T-cell (primary cell): ENCODE measurements at regions not wholly inside any gene's neighbourhood (a gene's known extent, or its start where the extent isn't known, plus 50 kb on each side); places are given as distances from the start of the nearest gene placed in this dataset.

Source experiments
- ATAC-seq, 4 experiments: fragments of 200-7000 bp in 3 of 4; fragments of 150-1000 bp in 1 of 4; cut with Tn5 transposase; replicated peaks in 1 of 4; 1 replicate in 3 of 4; 2 replicates in 1 of 4; pipeline ENCODE4 v1.10.0; 2021; ENCODE audit warnings: moderate library complexity in 3 of 4, mild to moderate bottlenecking in 2 of 4, moderate number of reproducible peaks in 1 of 4
- CTCF ChIA-PET, 2 donors: fragments of 300-600 bp; sonication (Branson Sonifier 250); formaldehyde crosslinking; loops; one replicate each; lab custom pipeline; 2022; ENCODE audit warnings: antibody characterized with exemption in 2 of 2; lab: Charles Lee
- POLR2A ChIA-PET, 2 donors: fragments of 300-600 bp; sonication (Branson Sonifier 250); formaldehyde crosslinking; loops; one replicate each; lab custom pipeline; 2022; ENCODE audit warnings: antibody characterized with exemption in 2 of 2; lab: Charles Lee
- DNase-seq, 35 experiments: peaks; one replicate each; pipeline versions ENCODE4 v3.0.0 to v3.0.0-alpha.2; 2013 to 2023
- H3K27ac ChIP-seq: one replicate; pipeline ENCODE4 v1.5.1; 2013; ENCODE audit warnings: low read length
- H3K27me3 ChIP-seq, 2 experiments: replicated peaks in 1 of 2; 1 replicate in 1 of 2; 2 replicates in 1 of 2; pipeline versions ENCODE4 v1.6.1 to v1.7.0; 2013; ENCODE audit warnings: low read length in 1 of 2, mixed read lengths in 1 of 2; ENCODE audit not compliant: control insufficient read depth in 2 of 2, insufficient read depth in 2 of 2; ENCODE audit errors: extremely low read depth in 1 of 2
- H3K36me3 ChIP-seq, 2 donors: 1 replicate in 1 of 2; 2 replicates in 1 of 2; pipeline versions ENCODE4 v1.6.1 to v1.7.0; 2013; ENCODE audit warnings: low read length in 1 of 2; ENCODE audit not compliant: control insufficient read depth in 2 of 2, insufficient read depth in 1 of 2; ENCODE audit errors: extremely low read depth in 1 of 2
- H3K4me1 ChIP-seq, 2 experiments: 1 replicate in 1 of 2; 2 replicates in 1 of 2; pipeline versions ENCODE4 v1.6.1 to v1.7.0; 2013; ENCODE audit warnings: low read length in 2 of 2, mixed read lengths in 1 of 2; ENCODE audit not compliant: insufficient read depth in 2 of 2, control insufficient read depth in 1 of 2; ENCODE audit errors: extremely low read depth in 1 of 2
- H3K4me3 ChIP-seq, 2 donors: 1 replicate in 1 of 2; 2 replicates in 1 of 2; pipeline versions ENCODE4 v1.5.1 to v1.7.0; 2013; ENCODE audit warnings: mild to moderate bottlenecking in 2 of 2, low read length in 1 of 2, moderate library complexity in 1 of 2; ENCODE audit not compliant: control insufficient read depth in 1 of 2; ENCODE audit errors: extremely low read depth in 1 of 2
- H3K9me3 ChIP-seq: 2 replicates; pipeline ENCODE4 v1.7.0; 2013
- H3K27ac Mint-ChIP-seq, 2 donors: one replicate each; pipeline ENCODE4 v1.8.0; 2020 to 2021; ENCODE audit warnings: mild to moderate bottlenecking in 2 of 2, mixed read lengths in 2 of 2
- H3K27me3 Mint-ChIP-seq, 2 donors: one replicate each; pipeline ENCODE4 v1.8.0; 2021 to 2022; ENCODE audit warnings: mixed read lengths in 2 of 2
- H3K36me3 Mint-ChIP-seq: one replicate; pipeline ENCODE4 v1.8.0; 2021; ENCODE audit warnings: mixed read lengths
- H3K4me1 Mint-ChIP-seq, 3 donors: one replicate each; pipeline ENCODE4 v1.8.0; 2020 to 2022; ENCODE audit warnings: mixed read lengths in 3 of 3, mild to moderate bottlenecking in 1 of 3
- H3K4me3 Mint-ChIP-seq, 3 donors: one replicate each; pipeline ENCODE4 v1.8.0; 2020 to 2022; ENCODE audit warnings: mild to moderate bottlenecking in 3 of 3, mixed read lengths in 3 of 3, moderate library complexity in 3 of 3
- H3K9me3 Mint-ChIP-seq, 3 donors: one replicate each; pipeline ENCODE4 v1.8.0; 2020 to 2022; ENCODE audit warnings: mixed read lengths in 3 of 3
- WGBS: methylation state at CpG from one replicate; pipeline ENCODE4 v1.1.5; 2013; ENCODE audit warnings: missing lambda C conversion rate; ENCODE audit not compliant: insufficient coverage; 5-methylcytosine and 5-hydroxymethylcytosine counted together

DNA sequence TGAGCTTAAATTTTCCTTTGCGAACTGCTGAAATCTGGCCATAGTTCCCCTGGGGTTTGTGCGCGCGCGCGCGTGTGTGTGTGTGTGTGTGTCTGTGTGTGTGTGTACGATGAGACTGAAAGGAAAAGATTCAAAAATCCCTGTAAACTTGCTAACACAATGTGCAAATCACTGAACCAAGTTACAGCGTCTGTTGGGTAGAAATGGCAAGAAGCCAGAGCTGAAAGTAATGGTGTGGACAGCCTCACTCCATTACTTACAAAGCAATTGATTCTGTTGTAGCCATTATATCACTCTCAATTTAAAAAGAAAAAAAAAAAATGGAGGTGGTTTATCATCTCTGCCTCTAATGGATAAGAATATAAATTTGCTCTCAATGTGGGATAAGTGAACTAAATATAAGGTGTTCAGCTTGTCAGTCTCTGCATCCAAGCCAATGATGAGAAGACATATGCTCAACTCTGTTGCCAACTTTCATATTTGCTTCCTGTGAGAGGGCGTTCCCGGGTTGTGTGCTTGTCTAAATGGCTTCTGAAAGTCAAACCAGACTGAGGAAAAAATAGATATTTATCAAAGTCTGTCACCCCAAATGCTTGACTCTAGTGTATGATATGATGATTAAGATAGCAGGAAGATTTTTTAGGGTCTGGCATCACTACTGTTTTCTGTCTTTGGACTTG, 422.2 kb downstream of the ZNF385D start:
- Mint-ChIP-seq H3K27ac (no peak overlapping the region), H3K4me3 (no peak overlapping the region), H3K9me3 (peaks cover 3 to 13% (median 5%) of the 10 kb centered on the region in 3 donors), H3K4me1 (peaks cover 0 to 11% (median 3%) of the 10 kb centered on the region in 3 donors), H3K36me3 (no peaks in the 10 kb centered on the region), H3K27me3 (no peaks in the 10 kb centered on the region)
- no peak overlapping the region for H3K27ac ChIP-seq
- H3K27me3 ChIP-seq = no peaks in the 10 kb centered on the region
- no peak overlapping the region for H3K4me3 ChIP-seq
- POLR2A ChIA-PET = no interaction called here
- WGBS = 100% methylated on average over 1 of the region's 11 CpGs
- no peaks in the 10 kb centered on the region for H3K9me3 ChIP-seq
- CTCF ChIA-PET = no interaction called here
- no peak for ATAC-seq
- no peak for DNase-seq
- no peaks in the 10 kb centered on the region for H3K36me3 ChIP-seq
- H3K4me1 ChIP-seq = no peaks in the 10 kb centered on the region

DNA sequence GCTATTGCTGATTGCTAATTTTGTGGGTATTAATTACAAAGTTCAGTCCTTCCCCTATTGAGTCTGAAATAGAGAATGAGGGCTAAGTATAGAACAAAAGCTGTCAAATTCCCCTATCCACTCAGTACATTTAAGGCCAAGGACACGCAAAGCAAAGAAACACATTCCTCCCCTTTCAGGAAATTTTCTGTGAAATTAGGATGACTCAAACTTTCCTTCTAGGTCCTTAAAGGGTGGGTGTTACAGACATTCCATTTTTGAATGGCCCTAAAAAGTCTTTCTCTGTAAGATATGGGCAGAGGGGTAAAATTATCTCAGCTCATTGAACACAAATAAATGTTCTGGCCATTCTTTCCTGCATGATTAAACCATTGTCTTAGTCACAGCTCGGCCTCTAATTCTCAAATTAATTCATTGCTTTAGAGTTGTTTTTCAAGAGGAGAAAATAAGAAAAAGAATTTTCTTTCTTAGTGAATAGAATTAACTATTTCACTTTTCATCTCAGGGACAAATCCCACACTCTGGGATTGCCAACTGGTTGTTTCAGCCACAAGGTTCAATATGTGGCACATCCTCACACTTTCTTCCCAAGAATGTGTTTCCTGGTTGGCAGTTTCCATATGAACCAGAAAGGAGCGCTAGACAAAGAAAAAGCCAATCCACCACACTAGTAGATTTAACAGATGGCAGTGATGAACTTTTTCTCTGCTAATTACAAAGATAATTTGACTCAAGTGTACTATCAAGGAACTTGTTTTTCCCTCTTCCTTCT, 424.1 kb downstream of the ZNF385D start:
- H3K27ac Mint-ChIP-seq = no peak overlapping the region
- CTCF ChIA-PET = no interaction called here

DNA sequence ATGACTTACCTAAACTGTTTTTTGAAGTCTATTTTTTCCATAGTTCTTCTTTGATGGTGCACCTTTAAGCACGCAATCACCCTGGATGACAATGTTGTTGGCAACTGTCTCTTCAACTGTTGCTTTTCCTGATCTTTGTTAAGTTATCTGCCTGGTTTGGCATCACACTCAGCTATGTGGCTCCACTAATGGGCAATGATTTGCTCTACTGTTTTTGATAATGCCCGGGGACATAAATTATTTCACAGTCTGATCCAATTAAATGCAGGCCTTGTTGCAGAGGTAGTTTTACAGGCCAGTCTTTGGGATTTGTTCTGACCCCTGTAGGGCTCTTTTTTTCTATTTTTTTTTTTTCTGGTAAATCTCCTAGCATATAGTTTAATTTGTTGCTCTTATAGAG, 436.3 kb downstream of the ZNF385D start:
- no peaks in the 10 kb centered on the region for H3K36me3 ChIP-seq
- Mint-ChIP-seq H3K4me1 (no peaks in the 10 kb centered on the region), H3K9me3 (peaks cover 12 to 16% (median 13%) of the 10 kb centered on the region in 3 donors), H3K27me3 (no peaks in the 10 kb centered on the region), H3K4me3 (no peak overlapping the region), H3K27ac (no peak overlapping the region), H3K36me3 (no peaks in the 10 kb centered on the region)
- no peak for ATAC-seq
- H3K4me3 ChIP-seq = no peak overlapping the region
- ChIA-PET CTCF (no interaction called here), POLR2A (interaction anchor here in 1 of 2 donors (0.7 kb wide), 1 partner anchor 16 kb away, joined by 4 read pairs; no protein-coding TSS in a partner anchor)
- WGBS = 100% methylated on average over 1 of the region's 2 CpGs
- no peaks in the 10 kb centered on the region for H3K9me3 ChIP-seq
- H3K27me3 ChIP-seq = no peaks in the 10 kb centered on the region
- no peak for DNase-seq
- H3K27ac ChIP-seq = no peak overlapping the region
- H3K4me1 ChIP-seq = no peaks in the 10 kb centered on the region

More for the DNA sequence above, 424.1 kb downstream of the ZNF385D start:
- H3K4me3 Mint-ChIP-seq = no peak overlapping the region
- Histone ChIP-seq H3K9me3 (no peaks in the 10 kb centered on the region), H3K4me1 (no peaks in the 10 kb centered on the region), H3K27me3 (no peaks in the 10 kb centered on the region), H3K4me3 (no peak overlapping the region), H3K36me3 (no peaks in the 10 kb centered on the region), H3K27ac (no peak overlapping the region)
- no peaks in the 10 kb centered on the region for H3K36me3 Mint-ChIP-seq
- ATAC-seq = no peak
- peaks cover 0 to 11% (median 3%) of the 10 kb centered on the region in 3 donors for H3K4me1 Mint-ChIP-seq
- WGBS = no CpG with 5 or more reads among the region's 3 CpGs
- H3K9me3 Mint-ChIP-seq = peaks cover 3 to 10% (median 7%) of the 10 kb centered on the region in 3 donors
- H3K27me3 Mint-ChIP-seq = no peaks in the 10 kb centered on the region
- no peak for DNase-seq
- POLR2A ChIA-PET = no interaction called here

DNA sequence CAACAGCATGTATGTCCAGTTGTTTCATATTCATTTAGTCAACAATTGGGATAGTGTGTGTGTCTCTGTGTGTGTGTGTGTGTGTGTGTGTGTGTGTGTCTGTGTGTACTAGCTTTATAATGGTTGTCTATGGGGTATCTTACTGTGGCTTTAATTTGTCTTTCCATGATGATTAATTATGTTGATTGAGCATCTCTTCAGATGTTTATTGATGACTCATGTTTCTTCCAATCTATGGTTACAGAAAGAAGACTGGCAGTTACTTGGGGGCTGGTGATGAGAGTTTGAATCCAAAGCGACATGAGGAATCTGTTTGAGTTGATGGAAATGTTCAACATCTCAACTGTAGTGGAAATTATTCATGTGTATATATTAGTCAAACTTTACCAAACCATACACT, 440.1 kb downstream of the ZNF385D start:
- Mint-ChIP-seq H3K27me3 (no peaks in the 10 kb centered on the region), H3K36me3 (no peaks in the 10 kb centered on the region), H3K27ac (no peak overlapping the region), H3K4me3 (no peak overlapping the region), H3K9me3 (peaks cover 4 to 18% (median 7%) of the 10 kb centered on the region in 3 donors), H3K4me1 (no peaks in the 10 kb centered on the region)
- no peak overlapping the region for H3K4me3 ChIP-seq
- DNase-seq = no peak
- H3K4me1 ChIP-seq = no peaks in the 10 kb centered on the region
- no peaks in the 10 kb centered on the region for H3K27me3 ChIP-seq
- no peaks in the 10 kb centered on the region for H3K36me3 ChIP-seq
- ChIA-PET POLR2A (no interaction called here), CTCF (no interaction called here)
- no peak overlapping the region for H3K27ac ChIP-seq
- ATAC-seq = no peak
- no CpG with 5 or more reads among the region's 1 CpG for WGBS
- H3K9me3 ChIP-seq = no peaks in the 10 kb centered on the region

DNA sequence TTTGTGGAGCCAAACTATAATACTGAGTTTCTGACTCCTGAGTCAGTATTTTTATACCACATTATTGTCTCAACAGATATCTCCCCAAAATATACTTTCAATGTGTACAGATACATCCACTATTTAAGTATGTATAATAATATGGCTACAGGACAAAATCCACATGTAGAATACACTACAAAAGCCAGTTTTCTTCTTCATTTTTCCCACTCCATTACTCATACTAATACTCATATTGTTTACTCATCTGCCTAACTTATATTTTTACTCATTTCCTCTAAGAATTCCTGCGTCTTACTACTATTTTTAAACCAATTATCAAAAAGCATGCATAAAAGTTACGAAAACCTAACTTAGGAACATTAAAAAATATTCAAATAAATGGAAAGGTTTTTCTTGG, 440.8 kb downstream of the ZNF385D start:
- Mint-ChIP-seq H3K4me3 (no peak overlapping the region), H3K4me1 (no peaks in the 10 kb centered on the region), H3K27me3 (no peaks in the 10 kb centered on the region), H3K27ac (no peak overlapping the region), H3K9me3 (peaks cover 7 to 22% (median 7%) of the 10 kb centered on the region in 3 donors), H3K36me3 (no peaks in the 10 kb centered on the region)
- ChIA-PET CTCF (interaction anchor here in 1 of 2 donors (0.6 kb wide), 1 partner anchor 20 kb away, joined by 5 read pairs; no protein-coding TSS in a partner anchor), POLR2A (no interaction called here)
- no peak overlapping the region for H3K27ac ChIP-seq
- H3K4me1 ChIP-seq = no peaks in the 10 kb centered on the region
- no peak for ATAC-seq
- no peaks in the 10 kb centered on the region for H3K27me3 ChIP-seq
- no peak overlapping the region for H3K4me3 ChIP-seq
- no peaks in the 10 kb centered on the region for H3K36me3 ChIP-seq
- no peaks in the 10 kb centered on the region for H3K9me3 ChIP-seq
- no CpG with 5 or more reads among the region's 2 CpGs for WGBS
- no peak for DNase-seq

DNA sequence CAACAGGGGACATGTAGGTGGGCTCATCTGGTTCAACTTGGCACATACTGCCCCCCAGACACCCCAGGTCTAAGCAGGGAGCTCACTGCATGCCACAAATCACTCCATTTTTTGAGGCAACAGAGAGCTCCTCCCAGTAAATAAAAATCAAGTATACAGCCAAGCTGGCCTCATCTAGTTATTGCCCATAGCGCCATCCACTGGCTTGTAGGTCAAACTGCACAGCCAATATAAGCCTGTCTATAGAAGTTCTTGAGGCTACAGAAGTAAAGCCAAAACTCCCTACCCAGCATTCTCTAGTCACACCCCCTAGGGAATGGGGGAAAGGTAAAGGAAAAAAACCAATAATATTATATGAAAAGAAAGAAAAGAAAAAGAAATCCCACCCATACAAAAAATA, 453.7 kb downstream of the ZNF385D start:
- ATAC-seq = no peak
- WGBS = no CpG with 5 or more reads among the region's 1 CpG

More for the DNA sequence above, 453.7 kb downstream of the ZNF385D start:
- Mint-ChIP-seq H3K27ac (no peak overlapping the region), H3K4me3 (no peak overlapping the region), H3K27me3 (no peaks in the 10 kb centered on the region), H3K36me3 (no peaks in the 10 kb centered on the region), H3K4me1 (no peaks in the 10 kb centered on the region), H3K9me3 (peaks cover 11 to 33% (median 17%) of the 10 kb centered on the region in 3 donors)
- Histone ChIP-seq H3K27ac (no peak overlapping the region), H3K4me3 (no peak overlapping the region), H3K9me3 (no peaks in the 10 kb centered on the region), H3K4me1 (no peaks in the 10 kb centered on the region), H3K36me3 (no peaks in the 10 kb centered on the region), H3K27me3 (no peaks in the 10 kb centered on the region)
- no peak for DNase-seq
- POLR2A ChIA-PET = no interaction called here
- CTCF ChIA-PET = no interaction called here
